Loucy (cell line): ENCODE measurements at regions not wholly inside any gene's neighbourhood (a gene's known extent, or its start where the extent isn't known, plus 50 kb on each side); places are given as distances from the start of the nearest gene placed in this dataset.

Source experiments
- H2AFZ ChIP-seq: fragments of 200-600 bp; sonication (generic); 2 replicates; pipeline ENCODE4 v1.6.0; 2016; ENCODE audit warnings: antibody characterized with exemption, mild to moderate bottlenecking, low read length, moderate library complexity
- H3F3A ChIP-seq: fragments of 200-600 bp; 2 replicates; pipeline ENCODE4 v1.6.0; 2016; ENCODE audit warnings: antibody characterized with exemption, low read depth, mild to moderate bottlenecking
- H3K27me3 ChIP-seq: fragments of 200-600 bp; sonication (generic); 2 replicates; pipeline ENCODE4 v1.6.1; 2014; ENCODE audit warnings: low read length, mild to moderate bottlenecking; ENCODE audit not compliant: insufficient read depth, poor library complexity, severe bottlenecking
- H3K36me3 ChIP-seq: fragments of 200-600 bp; sonication (generic); 2 replicates; pipeline ENCODE4 v1.6.1; 2016; ENCODE audit warnings: low read length; ENCODE audit not compliant: insufficient read depth
- H3K4me1 ChIP-seq: fragments of 200-600 bp; sonication (generic); 2 replicates; pipeline ENCODE4 v1.5.1; 2014; ENCODE audit warnings: low read length, mild to moderate bottlenecking; ENCODE audit not compliant: insufficient read depth, poor library complexity, severe bottlenecking
- H3K4me2 ChIP-seq: fragments of 200-600 bp; sonication (generic); 2 replicates; pipeline ENCODE4 v1.6.0; 2014; ENCODE audit warnings: antibody characterized with exemption, low read length, low read depth, mild to moderate bottlenecking; ENCODE audit not compliant: poor library complexity, severe bottlenecking
- H3K4me3 ChIP-seq: fragments of 200-600 bp; sonication (generic); 2 replicates; pipeline ENCODE4 v1.5.1; 2014; ENCODE audit warnings: low read length, mild to moderate bottlenecking, mixed read lengths; ENCODE audit not compliant: poor library complexity, severe bottlenecking
- H3K79me2 ChIP-seq: fragments of 200-600 bp; sonication (generic); 2 replicates; pipeline ENCODE4 v1.6.1; 2014; ENCODE audit warnings: low read length; ENCODE audit not compliant: insufficient read depth
- H3K9ac ChIP-seq: fragments of 200-600 bp; sonication (generic); 2 replicates; pipeline ENCODE4 v1.6.0; 2014; ENCODE audit warnings: mild to moderate bottlenecking, low read depth, low read length, moderate library complexity; ENCODE audit not compliant: poor library complexity, severe bottlenecking
- H3K9me2 ChIP-seq: fragments of 200-600 bp; sonication (generic); replicated peaks from 2 replicates; pipeline ENCODE4 v1.6.1; 2016; ENCODE audit warnings: low read depth, low read length, mixed read lengths
- H3K9me3 ChIP-seq: fragments of 200-600 bp; sonication (generic); 2 replicates; pipeline ENCODE4 v1.6.1; 2014; ENCODE audit warnings: mild to moderate bottlenecking, antibody characterized with exemption, low read length, low read depth; ENCODE audit not compliant: insufficient read depth
- H4K20me1 ChIP-seq: fragments of 200-600 bp; sonication (generic); 2 replicates; pipeline ENCODE4 v1.6.0; 2014; ENCODE audit warnings: antibody characterized with exemption, low read length, mild to moderate bottlenecking; ENCODE audit not compliant: insufficient read depth, poor library complexity, severe bottlenecking
- EZH2phosphoT487 ChIP-seq: fragments of 200-600 bp; IDR thresholded peaks from 2 replicates; pipeline ENCODE4 v1.6.1; 2018; ENCODE audit warnings: antibody characterized with exemption, mild to moderate bottlenecking, moderate library complexity, borderline replicate concordance
- TF ChIP-seq, protein P1 (sequence below): fragments of 200-600 bp; sonication (generic); conservative IDR thresholded peaks from 2 replicates; pipeline ENCODE4 v1.5.1; 2014; ENCODE audit warnings: mild to moderate bottlenecking, antibody characterized with exemption, low read length

DNA sequence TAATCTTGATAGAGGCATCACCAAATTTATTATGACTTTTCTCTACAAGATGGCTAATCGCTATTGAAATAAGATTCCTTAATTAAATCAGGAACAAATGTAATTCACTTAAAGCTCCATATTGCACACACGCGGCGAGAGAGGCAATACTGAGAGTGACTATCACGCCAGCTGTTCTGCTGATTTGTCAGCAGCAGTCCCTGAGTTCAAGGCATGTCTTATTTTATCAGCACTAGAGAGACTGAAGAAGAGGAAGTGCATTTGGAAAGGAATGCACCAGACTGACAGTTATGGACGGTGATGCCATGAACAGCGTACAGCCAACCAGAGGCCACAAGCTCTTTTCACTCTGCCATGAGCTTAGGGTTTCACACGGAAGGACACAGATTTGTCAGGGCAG is 83.6 kb upstream of the SLCO3A1 start:
- Histone ChIP-seq H4K20me1 (no peaks in the 10 kb centered on the region), H3K36me3 (no peaks in the 10 kb centered on the region), H3K4me3 (no peak overlapping the region), H3K9me3 (no peaks in the 10 kb centered on the region), H3K27me3 (no peaks in the 10 kb centered on the region), H2AFZ (no peak overlapping the region), H3K9ac (no peak overlapping the region), H3K4me2 (no peak overlapping the region), H3K4me1 (no peaks in the 10 kb centered on the region), H3K9me2 (no peaks in the 10 kb centered on the region), H3K79me2 (no peaks in the 10 kb centered on the region), H3F3A (no peaks in the 10 kb centered on the region)
- TF ChIP-seq EZH2phosphoT487: no peak
- TF ChIP-seq, protein P1, sequence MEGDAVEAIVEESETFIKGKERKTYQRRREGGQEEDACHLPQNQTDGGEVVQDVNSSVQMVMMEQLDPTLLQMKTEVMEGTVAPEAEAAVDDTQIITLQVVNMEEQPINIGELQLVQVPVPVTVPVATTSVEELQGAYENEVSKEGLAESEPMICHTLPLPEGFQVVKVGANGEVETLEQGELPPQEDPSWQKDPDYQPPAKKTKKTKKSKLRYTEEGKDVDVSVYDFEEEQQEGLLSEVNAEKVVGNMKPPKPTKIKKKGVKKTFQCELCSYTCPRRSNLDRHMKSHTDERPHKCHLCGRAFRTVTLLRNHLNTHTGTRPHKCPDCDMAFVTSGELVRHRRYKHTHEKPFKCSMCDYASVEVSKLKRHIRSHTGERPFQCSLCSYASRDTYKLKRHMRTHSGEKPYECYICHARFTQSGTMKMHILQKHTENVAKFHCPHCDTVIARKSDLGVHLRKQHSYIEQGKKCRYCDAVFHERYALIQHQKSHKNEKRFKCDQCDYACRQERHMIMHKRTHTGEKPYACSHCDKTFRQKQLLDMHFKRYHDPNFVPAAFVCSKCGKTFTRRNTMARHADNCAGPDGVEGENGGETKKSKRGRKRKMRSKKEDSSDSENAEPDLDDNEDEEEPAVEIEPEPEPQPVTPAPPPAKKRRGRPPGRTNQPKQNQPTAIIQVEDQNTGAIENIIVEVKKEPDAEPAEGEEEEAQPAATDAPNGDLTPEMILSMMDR: no peak

DNA sequence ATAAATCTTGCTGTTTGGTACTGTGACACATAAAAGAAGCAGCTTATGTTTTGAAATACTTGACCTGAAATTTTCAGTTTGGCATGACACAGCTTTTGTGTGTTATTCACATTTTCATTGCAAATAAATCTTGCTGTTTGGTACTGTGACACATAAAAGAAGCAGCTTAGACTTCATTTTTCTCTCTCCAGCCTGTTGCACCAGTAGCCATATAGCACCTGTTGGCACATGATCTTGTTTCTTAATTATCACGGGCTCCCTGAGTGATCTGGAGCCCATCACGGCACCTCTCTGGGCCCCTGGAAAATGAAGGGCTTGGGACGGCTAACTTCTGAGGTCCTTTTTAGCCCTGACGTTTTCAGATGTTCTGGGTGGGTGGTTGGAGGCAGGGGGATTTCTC is 77.4 kb upstream of the SLCO3A1 start:
- no peaks in the 10 kb centered on the region for H3F3A ChIP-seq
- H3K9ac ChIP-seq: no peak overlapping the region
- no peaks in the 10 kb centered on the region for H3K79me2 ChIP-seq
- no peaks in the 10 kb centered on the region for H3K27me3 ChIP-seq
- no peaks in the 10 kb centered on the region for H3K9me2 ChIP-seq
- no peak overlapping the region for H3K4me2 ChIP-seq
- no peak overlapping the region for H3K4me3 ChIP-seq
- H3K4me1 ChIP-seq: no peaks in the 10 kb centered on the region
- H3K9me3 ChIP-seq: no peaks in the 10 kb centered on the region
- H2AFZ ChIP-seq: no peak overlapping the region
- no peaks in the 10 kb centered on the region for H3K36me3 ChIP-seq
- H4K20me1 ChIP-seq: no peaks in the 10 kb centered on the region
- TF ChIP-seq, protein P1: no peak
- no peak for TF ChIP-seq EZH2phosphoT487

DNA sequence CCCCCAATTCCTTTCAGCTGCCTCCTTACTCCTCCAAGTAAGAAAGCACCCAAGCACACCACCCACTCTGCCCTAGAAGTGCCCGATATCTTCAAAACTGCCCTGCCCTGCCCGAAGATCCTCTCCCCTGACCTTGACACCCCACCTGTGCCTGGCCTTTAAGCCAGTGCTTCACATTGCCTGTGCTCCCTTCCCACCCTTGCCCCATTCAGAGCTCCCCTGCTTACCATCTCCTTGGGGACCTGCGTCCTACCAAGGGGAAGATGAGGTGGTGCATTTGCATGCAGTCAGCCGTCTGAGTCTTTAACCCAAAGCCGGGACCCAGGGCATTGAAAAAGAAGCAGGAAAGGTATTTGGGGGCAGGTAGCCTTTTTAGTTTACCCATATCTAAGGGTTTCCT is 73.5 kb upstream of the SLCO3A1 start:
- H3K4me3 ChIP-seq: no peak overlapping the region
- H2AFZ ChIP-seq: no peak overlapping the region
- H3K27me3 ChIP-seq: no peaks in the 10 kb centered on the region

More for the DNA sequence above, 73.5 kb upstream of the SLCO3A1 start:
- TF ChIP-seq EZH2phosphoT487: no peak
- TF ChIP-seq, protein P1: no peak
- Histone ChIP-seq H3K4me2 (no peak overlapping the region), H3K9me2 (no peaks in the 10 kb centered on the region), H4K20me1 (no peaks in the 10 kb centered on the region), H3K9ac (no peak overlapping the region), H3K4me1 (no peaks in the 10 kb centered on the region), H3K9me3 (no peaks in the 10 kb centered on the region), H3K36me3 (no peaks in the 10 kb centered on the region), H3F3A (no peaks in the 10 kb centered on the region), H3K79me2 (no peaks in the 10 kb centered on the region)
